ENCODE measurements at regions not wholly inside any gene's neighbourhood (a gene's known extent, or its start where the extent isn't known, plus 50 kb on each side); places are given as distances from the start of the nearest gene placed in this dataset.

DNA sequence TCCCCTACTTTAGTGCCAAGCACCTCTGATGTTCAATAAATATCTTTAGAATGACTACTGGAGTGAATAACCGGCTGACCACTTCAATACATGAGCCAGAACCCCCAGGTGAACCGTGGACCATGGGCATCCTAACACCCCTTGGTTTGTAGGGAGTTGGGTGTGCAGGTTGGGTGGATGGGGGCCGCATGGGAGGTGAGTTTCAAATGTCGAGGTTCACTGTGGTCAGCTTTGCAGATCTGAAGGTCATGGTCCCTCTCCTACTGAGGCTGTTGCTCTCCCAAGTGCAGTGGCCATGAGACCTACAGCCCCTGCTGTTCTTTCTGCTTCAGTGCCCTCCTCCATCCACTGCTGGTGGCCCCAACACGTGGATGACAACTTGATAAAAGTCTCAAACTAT lies 178.0 kb upstream of the MKI67 start:
- no peaks in the 10 kb centered on the region for H3K79me1 ChIP-seq (replicated peaks; ENCODE audit: low read length, poor library complexity, severe bottlenecking)
- no peak overlapping the region for H3K18ac ChIP-seq (ENCODE audit: low read depth in 1 of 2, low read length in 2 of 2)
- H3K4me1 ChIP-seq (ENCODE audit: control insufficient read depth, insufficient read depth, low read depth, low read length): no peaks in the 10 kb centered on the region
- H3K27me3 ChIP-seq (ENCODE audit: control insufficient read depth in 1 of 2, insufficient read depth in 1 of 2, low read length in 2 of 2): no peaks in the 10 kb centered on the region
- H4K91ac ChIP-seq (ENCODE audit: low read length): no peak overlapping the region
- no peak overlapping the region for H3K4me3 ChIP-seq (ENCODE audit: insufficient read depth in 1 of 2, low read depth in 1 of 2, low read length in 2 of 2)
- H3K4me2 ChIP-seq (ENCODE audit: low read length, poor library complexity, severe bottlenecking): no peak overlapping the region
- H2BK12ac ChIP-seq (ENCODE audit: low read length in 2 of 2): no peak overlapping the region
- H3K4ac ChIP-seq (ENCODE audit: low read depth in 1 of 2, low read length in 2 of 2): no peak overlapping the region
- H3K9ac ChIP-seq (ENCODE audit: low read length): no peak overlapping the region
- H3K36me3 ChIP-seq (ENCODE audit: control insufficient read depth in 1 of 2, insufficient read depth in 2 of 2, low read depth in 1 of 2, low read length in 2 of 2): no peaks in the 10 kb centered on the region
- no peaks in the 10 kb centered on the region for H3K9me3 ChIP-seq (ENCODE audit: control insufficient read depth, low read length)
- no peak overlapping the region for H3K23ac ChIP-seq (ENCODE audit: low read length in 2 of 2)
- H3K14ac ChIP-seq (ENCODE audit: low read length in 2 of 2): no peak overlapping the region
- 62% methylated on average over 5 of the region's 5 CpGs for WGBS
- H2BK15ac ChIP-seq (ENCODE audit: low read depth, poor library complexity, severe bottlenecking): no peak overlapping the region
- no peak overlapping the region for H2AFZ ChIP-seq (ENCODE audit: low read depth, low read length)
- H2BK5ac ChIP-seq (ENCODE audit: low read depth, low read length, poor library complexity, severe bottlenecking): no peak overlapping the region
- no peak overlapping the region for H2AK5ac ChIP-seq (ENCODE audit: low read length, severe bottlenecking)
- DNase-seq: no peak
- H2BK120ac ChIP-seq (ENCODE audit: low read depth, low read length): no peak overlapping the region
- H4K8ac ChIP-seq (ENCODE audit: low read length): no peak overlapping the region
- no peak overlapping the region for H3K27ac ChIP-seq (ENCODE audit: low read length, poor library complexity, severe bottlenecking)

- no peak overlapping the region for H2AK5ac ChIP-seq (ENCODE audit: low read length, severe bottlenecking)
- no peaks in the 10 kb centered on the region for H3K4me1 ChIP-seq (ENCODE audit: control insufficient read depth, insufficient read depth, low read depth, low read length)
- no peaks in the 10 kb centered on the region for H3K27me3 ChIP-seq (ENCODE audit: control insufficient read depth in 1 of 2, insufficient read depth in 1 of 2, low read length in 2 of 2)
- no peak overlapping the region for H3K23ac ChIP-seq (ENCODE audit: low read length in 2 of 2)
- H3K4me2 ChIP-seq (ENCODE audit: low read length, poor library complexity, severe bottlenecking): no peak overlapping the region
- H3K36me3 ChIP-seq (ENCODE audit: control insufficient read depth in 1 of 2, insufficient read depth in 2 of 2, low read depth in 1 of 2, low read length in 2 of 2): no peaks in the 10 kb centered on the region
- no peaks in the 10 kb centered on the region for H3K79me1 ChIP-seq (replicated peaks; ENCODE audit: low read length, poor library complexity, severe bottlenecking)
- H4K8ac ChIP-seq (ENCODE audit: low read length): no peak overlapping the region
- no peak overlapping the region for H3K4ac ChIP-seq (ENCODE audit: low read depth in 1 of 2, low read length in 2 of 2)
- no peak overlapping the region for H2BK5ac ChIP-seq (ENCODE audit: low read depth, low read length, poor library complexity, severe bottlenecking)
- H4K91ac ChIP-seq (ENCODE audit: low read length): no peak overlapping the region
- no peak overlapping the region for H2BK120ac ChIP-seq (ENCODE audit: low read depth, low read length)
- no peak overlapping the region for H2BK12ac ChIP-seq (ENCODE audit: low read length in 2 of 2)
- DNase-seq: no peak
- H3K18ac ChIP-seq (ENCODE audit: low read depth in 1 of 2, low read length in 2 of 2): no peak overlapping the region
- 78% methylated on average over 16 of the region's 17 CpGs for WGBS
- H3K9ac ChIP-seq (ENCODE audit: low read length): no peak overlapping the region
- no peak overlapping the region for H3K27ac ChIP-seq (ENCODE audit: low read length, poor library complexity, severe bottlenecking)
- H3K4me3 ChIP-seq (ENCODE audit: insufficient read depth in 1 of 2, low read depth in 1 of 2, low read length in 2 of 2): no peak overlapping the region
- H3K9me3 ChIP-seq (ENCODE audit: control insufficient read depth, low read length): no peaks in the 10 kb centered on the region
- H2BK15ac ChIP-seq (ENCODE audit: low read depth, poor library complexity, severe bottlenecking): no peak overlapping the region
- no peak overlapping the region for H3K14ac ChIP-seq (ENCODE audit: low read length in 2 of 2)
- no peak overlapping the region for H2AFZ ChIP-seq (ENCODE audit: low read depth, low read length)
Observed at GRCh38 chr10:128305601-128306345, 179.6 kb upstream of the MKI67 start.

- H4K8ac ChIP-seq (ENCODE audit: low read length): no peak overlapping the region
- H3K27ac ChIP-seq (ENCODE audit: low read length, poor library complexity, severe bottlenecking): no peak overlapping the region
- H3K4me1 ChIP-seq (ENCODE audit: control insufficient read depth, insufficient read depth, low read depth, low read length): no peaks in the 10 kb centered on the region
- H3K4me2 ChIP-seq (ENCODE audit: low read length, poor library complexity, severe bottlenecking): no peak overlapping the region
- H3K27me3 ChIP-seq (ENCODE audit: control insufficient read depth in 1 of 2, insufficient read depth in 1 of 2, low read length in 2 of 2): no peaks in the 10 kb centered on the region
- H2BK5ac ChIP-seq (ENCODE audit: low read depth, low read length, poor library complexity, severe bottlenecking): no peak overlapping the region
- no peak overlapping the region for H3K18ac ChIP-seq (ENCODE audit: low read depth in 1 of 2, low read length in 2 of 2)
- H3K23ac ChIP-seq (ENCODE audit: low read length in 2 of 2): no peak overlapping the region
- H2BK120ac ChIP-seq (ENCODE audit: low read depth, low read length): no peak overlapping the region
- no peak overlapping the region for H3K4me3 ChIP-seq (ENCODE audit: insufficient read depth in 1 of 2, low read depth in 1 of 2, low read length in 2 of 2)
- H3K4ac ChIP-seq (ENCODE audit: low read depth in 1 of 2, low read length in 2 of 2): no peak overlapping the region
- no peak overlapping the region for H3K9ac ChIP-seq (ENCODE audit: low read length)
- no peaks in the 10 kb centered on the region for H3K79me1 ChIP-seq (replicated peaks; ENCODE audit: low read length, poor library complexity, severe bottlenecking)
- H3K14ac ChIP-seq (ENCODE audit: low read length in 2 of 2): no peak overlapping the region
- 75% methylated on average over 6 of the region's 6 CpGs for WGBS
- DNase-seq: no peak
- H2AFZ ChIP-seq (ENCODE audit: low read depth, low read length): no peak overlapping the region
- H4K91ac ChIP-seq (ENCODE audit: low read length): no peak overlapping the region
- H3K36me3 ChIP-seq (ENCODE audit: control insufficient read depth in 1 of 2, insufficient read depth in 2 of 2, low read depth in 1 of 2, low read length in 2 of 2): no peaks in the 10 kb centered on the region
- no peak overlapping the region for H2BK15ac ChIP-seq (ENCODE audit: low read depth, poor library complexity, severe bottlenecking)
- no peak overlapping the region for H2AK5ac ChIP-seq (ENCODE audit: low read length, severe bottlenecking)
- H2BK12ac ChIP-seq (ENCODE audit: low read length in 2 of 2): no peak overlapping the region
- no peaks in the 10 kb centered on the region for H3K9me3 ChIP-seq (ENCODE audit: control insufficient read depth, low read length)
Observed at GRCh38 chr10:128306535-128306934, 180.3 kb upstream of the MKI67 start.

DNA sequence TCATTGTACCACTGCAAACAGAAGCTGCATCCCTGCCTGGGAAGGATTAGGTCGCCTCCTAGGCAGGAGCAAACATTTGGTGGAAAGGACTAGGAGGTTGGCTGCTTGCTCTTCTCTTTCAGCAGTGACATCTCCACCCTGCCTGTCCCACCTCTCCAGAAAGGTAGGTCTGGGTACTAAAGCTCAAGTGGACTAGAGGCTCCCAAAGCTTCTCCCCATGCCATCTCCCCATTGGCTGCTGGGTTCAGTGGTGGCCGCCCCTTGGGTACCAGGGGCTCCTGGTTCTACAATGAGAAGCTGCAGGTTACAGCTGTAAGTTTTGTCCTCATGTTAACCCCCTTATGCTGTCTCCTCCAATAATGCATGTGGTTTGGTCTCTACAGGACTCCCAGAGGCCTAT lies 180.7 kb upstream of the MKI67 start:
- H3K9me3 ChIP-seq (ENCODE audit: control insufficient read depth, low read length): no peaks in the 10 kb centered on the region
- H2BK15ac ChIP-seq (ENCODE audit: low read depth, poor library complexity, severe bottlenecking): no peak overlapping the region
- H3K79me1 ChIP-seq (replicated peaks; ENCODE audit: low read length, poor library complexity, severe bottlenecking): no peaks in the 10 kb centered on the region
- no peaks in the 10 kb centered on the region for H3K36me3 ChIP-seq (ENCODE audit: control insufficient read depth in 1 of 2, insufficient read depth in 2 of 2, low read depth in 1 of 2, low read length in 2 of 2)
- H3K4me1 ChIP-seq (ENCODE audit: control insufficient read depth, insufficient read depth, low read depth, low read length): no peaks in the 10 kb centered on the region
- no peak overlapping the region for H2BK5ac ChIP-seq (ENCODE audit: low read depth, low read length, poor library complexity, severe bottlenecking)
- 60% methylated on average over 2 of the region's 2 CpGs for WGBS
- H3K4ac ChIP-seq (ENCODE audit: low read depth in 1 of 2, low read length in 2 of 2): no peak overlapping the region
- no peak for DNase-seq
- no peak overlapping the region for H4K91ac ChIP-seq (ENCODE audit: low read length)
- no peak overlapping the region for H3K4me3 ChIP-seq (ENCODE audit: insufficient read depth in 1 of 2, low read depth in 1 of 2, low read length in 2 of 2)
- no peak overlapping the region for H4K8ac ChIP-seq (ENCODE audit: low read length)
- no peak overlapping the region for H3K4me2 ChIP-seq (ENCODE audit: low read length, poor library complexity, severe bottlenecking)
- H2AK5ac ChIP-seq (ENCODE audit: low read length, severe bottlenecking): no peak overlapping the region
- H3K18ac ChIP-seq (ENCODE audit: low read depth in 1 of 2, low read length in 2 of 2): no peak overlapping the region
- H3K23ac ChIP-seq (ENCODE audit: low read length in 2 of 2): no peak overlapping the region
- H3K14ac ChIP-seq (ENCODE audit: low read length in 2 of 2): no peak overlapping the region
- no peak overlapping the region for H2BK120ac ChIP-seq (ENCODE audit: low read depth, low read length)
- H2BK12ac ChIP-seq (ENCODE audit: low read length in 2 of 2): no peak overlapping the region
- no peak overlapping the region for H3K27ac ChIP-seq (ENCODE audit: low read length, poor library complexity, severe bottlenecking)
- no peak overlapping the region for H2AFZ ChIP-seq (ENCODE audit: low read depth, low read length)
- H3K9ac ChIP-seq (ENCODE audit: low read length): no peak overlapping the region
- no peaks in the 10 kb centered on the region for H3K27me3 ChIP-seq (ENCODE audit: control insufficient read depth in 1 of 2, insufficient read depth in 1 of 2, low read length in 2 of 2)

All from mesenchymal stem cell (in vitro differentiated cells and primary cell).